HS-5 (cell line): ENCODE measurements at regions not wholly inside any gene's neighbourhood (a gene's known extent, or its start where the extent isn't known, plus 50 kb on each side); places are given as distances from the start of the nearest gene placed in this dataset.

Experiments used
- DNase-seq: peaks from one replicate; pipeline ENCODE4 v3.0.0-alpha.2; 2012; ENCODE audit warnings: low read depth

DNA sequence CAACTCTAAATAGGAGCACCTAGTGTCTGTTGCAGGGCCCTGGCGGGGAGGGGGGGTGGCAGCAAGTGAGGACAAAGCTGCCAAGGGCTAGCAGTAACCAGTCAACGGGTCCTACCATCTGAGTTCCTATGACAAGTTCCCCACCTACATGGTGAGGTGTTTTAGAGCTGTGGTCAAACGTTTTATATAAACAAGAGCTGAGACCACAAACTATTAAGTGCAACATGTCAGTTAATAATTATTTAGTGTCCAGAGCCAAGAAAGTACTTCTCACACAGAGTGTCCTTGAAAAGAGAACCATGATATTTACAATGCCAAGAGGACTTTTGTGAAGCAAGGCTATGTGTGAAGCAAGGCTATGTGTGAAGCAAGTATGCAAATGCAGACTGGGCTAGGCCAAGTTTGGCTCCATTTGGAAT lies 434.7 kb downstream of the TNS3 start:
- no peak for DNase-seq

DNA sequence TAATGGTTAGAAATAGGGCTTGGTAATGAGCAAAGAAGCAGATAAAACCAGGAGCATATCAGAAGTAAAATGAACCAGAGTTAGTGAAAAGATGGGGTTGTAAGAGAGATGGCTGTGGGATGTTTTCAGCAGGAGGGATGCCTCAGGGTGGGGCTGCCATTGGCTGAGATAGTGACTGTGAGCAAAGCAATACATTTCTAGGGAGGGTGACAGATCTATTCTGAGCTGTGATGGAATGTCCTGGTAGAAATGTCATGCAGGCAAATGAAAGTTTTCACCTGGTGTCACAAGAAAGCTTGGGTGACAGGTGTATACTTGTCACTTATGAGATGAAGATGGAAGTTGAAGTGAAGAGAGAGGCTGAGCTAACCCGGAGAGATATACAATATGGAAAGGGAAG lies 435.9 kb downstream of the TNS3 start:
- DNase-seq, result no peak

DNA sequence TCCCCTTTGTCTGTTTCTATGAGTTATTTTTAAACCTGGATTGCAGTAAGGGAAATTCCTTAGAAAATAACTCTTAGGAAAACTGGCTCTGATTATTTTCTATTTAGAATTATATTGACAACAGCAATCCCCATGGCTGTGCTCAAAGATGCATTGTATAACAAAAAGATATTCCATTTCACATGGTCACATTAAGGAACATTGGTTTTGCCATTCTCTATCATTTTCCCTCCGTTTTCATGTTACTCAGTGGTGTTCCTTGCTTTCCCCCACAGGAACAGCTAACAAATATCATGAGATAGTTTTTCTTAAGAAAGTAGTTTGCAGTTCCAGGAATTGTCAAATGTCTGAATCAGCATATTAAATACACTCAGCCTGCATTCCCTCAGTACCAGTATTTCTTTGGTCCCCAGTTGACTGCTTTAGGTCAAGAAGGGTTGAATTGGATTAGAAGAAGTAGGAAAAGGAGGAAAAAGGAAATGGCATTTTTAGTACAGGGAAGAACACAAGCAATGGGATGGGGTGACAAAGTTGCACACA lies 436.7 kb downstream of the TNS3 start:
- no peak for DNase-seq

DNA sequence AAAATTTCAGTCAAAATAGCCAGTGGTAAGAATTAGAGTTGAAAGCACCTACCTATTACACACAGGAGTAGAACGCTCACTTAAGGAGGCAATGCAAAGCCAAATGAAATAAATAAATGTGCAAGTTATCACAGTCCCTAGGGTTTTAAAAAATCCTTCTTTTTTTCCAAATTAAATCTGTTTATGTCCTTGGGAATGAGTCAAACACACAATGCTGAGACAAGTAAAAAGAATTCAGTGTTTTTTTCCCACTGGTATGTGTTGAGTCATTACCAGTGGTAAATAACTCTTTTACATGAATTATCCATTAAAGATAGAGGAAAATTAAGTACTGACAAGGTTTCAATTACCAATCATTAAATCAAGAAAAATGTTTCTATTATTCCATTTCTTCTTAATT lies 438.6 kb downstream of the TNS3 start:
- DNase-seq, result peak; percentile 72

DNA sequence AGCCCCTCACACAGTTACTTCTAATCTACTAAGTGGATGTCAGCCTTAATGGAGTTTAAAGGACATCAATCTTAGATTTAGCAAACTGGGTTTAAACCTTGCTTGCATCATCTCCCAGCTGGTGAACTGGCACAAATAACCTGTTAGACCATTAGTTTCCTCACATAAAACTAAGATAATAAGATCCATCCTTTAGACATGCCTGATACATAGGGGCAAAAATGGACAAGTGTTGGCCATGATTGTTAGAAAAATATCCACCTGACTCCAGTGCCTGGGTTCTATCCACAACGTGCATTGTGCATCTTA lies 439.1 kb downstream of the TNS3 start:
- no peak for DNase-seq

DNA sequence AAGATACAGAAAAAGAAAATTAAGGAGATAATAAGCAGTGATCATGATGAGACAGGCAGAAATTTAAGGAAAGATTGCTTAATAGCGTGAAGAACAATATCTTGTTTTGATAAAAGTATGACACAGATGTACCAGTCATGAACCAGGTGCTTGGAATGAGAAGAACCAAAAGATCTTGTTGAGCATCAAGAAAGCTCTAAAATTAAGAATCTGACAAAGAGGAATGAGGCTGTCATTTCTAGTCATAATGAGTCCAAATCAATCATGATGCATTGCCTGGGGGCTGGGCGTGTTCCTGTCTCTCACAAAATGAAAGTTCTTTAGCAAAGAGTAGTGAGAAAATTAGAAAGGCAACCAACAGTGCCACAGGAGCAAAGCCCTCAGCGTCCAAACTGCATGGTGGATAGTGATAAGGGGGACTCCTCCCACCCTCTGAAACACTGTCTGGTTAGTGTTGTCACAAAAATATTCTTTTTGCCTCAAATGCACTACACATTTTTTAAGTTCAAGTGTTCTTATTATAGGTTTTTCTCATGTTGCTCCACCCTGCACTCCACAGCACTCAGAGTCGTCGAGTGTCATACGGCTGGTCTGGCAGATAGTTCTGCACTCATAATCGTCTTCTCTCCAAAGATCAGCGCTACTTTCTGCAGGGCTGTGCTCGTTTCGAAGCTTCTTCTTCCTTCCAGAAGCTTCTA lies 439.6 kb downstream of the TNS3 start:
- no peak for DNase-seq

DNA sequence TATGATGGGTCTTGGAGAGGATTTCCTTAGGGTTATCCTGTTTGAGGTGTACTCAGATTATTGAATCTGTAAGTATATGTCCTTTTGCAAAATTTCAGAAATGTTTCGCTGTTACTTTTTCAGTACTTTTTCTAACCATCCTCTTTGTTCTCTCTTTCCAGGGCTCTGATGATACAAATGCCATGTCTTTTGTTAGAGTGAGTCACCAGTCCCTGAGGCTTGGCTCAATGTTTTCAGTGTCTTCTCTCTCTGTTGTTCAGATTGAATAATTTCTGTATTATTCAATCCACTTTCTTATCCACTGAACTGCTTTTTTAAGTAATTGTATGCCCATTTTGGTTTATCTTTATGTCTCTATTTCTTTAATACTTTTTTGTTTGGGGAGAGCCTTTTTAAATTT lies 449.4 kb downstream of the TNS3 start:
- no peak for DNase-seq

DNA sequence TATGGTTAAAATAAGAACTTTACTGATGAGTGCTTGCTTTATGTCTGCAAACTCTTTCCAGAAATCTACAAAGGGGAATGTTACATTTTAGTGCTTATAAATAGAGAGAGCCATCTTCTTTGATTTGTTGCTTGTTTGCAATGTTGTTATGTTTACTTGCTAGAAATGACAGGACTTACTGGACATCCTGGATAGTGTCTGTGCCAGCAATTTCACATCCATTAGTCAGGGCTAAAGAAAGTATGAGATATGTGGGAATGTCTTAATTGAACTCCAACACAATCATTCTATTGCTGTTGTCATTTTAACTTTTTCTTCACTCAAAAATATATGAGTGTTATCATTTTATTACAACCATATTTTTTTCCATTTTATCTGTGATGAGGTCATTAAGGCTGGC lies 453.2 kb downstream of the TNS3 start:
- no peak for DNase-seq

DNA sequence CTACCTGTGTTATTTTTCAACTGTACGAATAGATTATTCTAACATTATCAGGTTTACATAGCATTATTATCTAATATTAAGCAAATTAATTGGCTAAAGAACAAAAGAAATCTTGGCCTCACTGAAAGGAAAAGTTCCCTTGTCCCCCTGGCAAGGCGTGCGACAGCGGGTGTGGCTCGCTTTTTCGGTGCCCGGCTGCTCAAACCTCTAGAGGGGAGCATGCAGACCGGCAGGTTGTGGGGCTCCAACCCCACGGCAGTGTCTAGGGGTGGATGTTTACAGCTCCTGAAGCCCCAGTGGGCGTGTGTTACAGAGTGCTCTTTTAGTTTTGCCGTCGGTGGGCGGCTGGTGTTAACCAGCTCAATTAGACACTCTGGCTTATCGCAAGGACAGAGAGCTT lies 456.4 kb downstream of the TNS3 start:
- DNase-seq, result no peak

DNA sequence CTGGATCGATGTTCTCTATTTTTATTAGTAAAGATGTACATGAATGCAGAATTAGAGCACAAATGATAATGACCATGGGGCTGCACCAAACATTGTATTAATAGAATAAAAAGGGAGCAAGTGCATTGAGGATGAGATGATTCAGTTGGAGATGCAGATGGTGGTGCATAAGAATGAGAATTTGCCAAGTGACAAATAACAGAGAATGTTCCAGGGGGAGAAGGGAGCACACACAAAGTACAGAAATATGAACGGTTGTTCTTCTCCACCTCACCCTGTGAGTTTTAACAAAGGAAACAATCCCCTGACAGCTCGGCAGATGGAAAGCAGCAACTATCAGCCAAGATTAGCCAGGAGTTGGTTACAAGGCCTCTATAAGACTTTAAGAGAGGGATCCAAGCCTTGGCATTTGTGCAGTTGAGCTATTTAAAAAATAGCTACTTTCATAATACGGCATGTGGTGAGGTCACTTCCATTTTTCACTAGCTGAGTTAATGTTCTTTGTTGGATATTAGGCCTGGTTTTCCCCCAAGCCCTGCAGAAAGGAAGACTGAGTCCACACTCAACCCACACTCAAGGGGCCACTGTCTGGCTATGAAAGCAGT lies 462.5 kb downstream of the TNS3 start:
- no peak for DNase-seq

DNA sequence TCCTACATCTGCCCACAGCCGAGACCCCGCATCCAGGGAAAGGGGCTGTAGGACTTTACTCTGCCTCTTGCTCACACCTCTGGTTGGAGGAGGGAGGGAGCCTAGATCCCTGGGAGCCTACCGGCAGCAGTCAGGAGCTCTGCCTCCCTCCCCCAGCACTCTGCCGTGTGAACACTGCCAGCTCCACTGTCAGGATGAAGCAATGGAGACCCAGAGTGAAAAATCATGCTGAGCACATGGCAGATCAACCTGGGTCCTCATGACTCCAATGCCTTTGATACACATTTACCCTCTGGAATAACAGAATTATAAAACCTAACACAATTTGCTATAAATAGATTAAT lies 477.7 kb downstream of the TNS3 start:
- no peak for DNase-seq

DNA sequence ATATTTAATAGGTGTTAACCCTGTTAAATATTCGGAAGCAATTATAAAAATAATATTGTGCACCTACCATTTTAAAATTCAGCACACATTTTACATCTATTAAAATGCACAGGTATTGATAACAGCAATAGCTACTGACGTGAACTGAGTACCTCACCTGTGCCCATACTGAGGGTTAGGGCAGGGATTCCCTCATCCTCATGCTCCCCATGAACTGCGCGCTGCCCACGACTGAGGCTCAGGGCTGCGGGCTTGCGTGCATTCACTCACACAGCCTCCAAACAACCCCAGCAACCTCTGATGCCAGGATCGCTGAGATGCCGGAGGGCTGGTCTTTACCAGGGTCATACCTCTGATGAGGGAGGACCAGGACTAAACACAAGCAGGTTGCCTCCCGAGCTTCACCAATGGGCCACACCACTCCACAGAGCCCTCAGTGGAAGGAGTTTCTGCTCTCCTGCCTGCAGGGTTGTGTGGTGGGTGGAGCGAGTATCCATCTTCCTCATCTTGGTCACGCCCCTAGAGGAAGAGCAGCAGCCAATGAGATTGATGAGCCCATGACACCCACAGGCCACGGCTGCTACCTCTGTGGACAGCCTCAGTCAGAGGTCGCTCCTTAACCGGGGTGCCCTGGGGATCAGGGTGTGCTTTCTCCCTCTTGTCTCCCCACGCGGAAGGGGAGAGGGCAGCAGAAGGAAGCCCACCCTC lies 478.3 kb downstream of the TNS3 start:
- DNase-seq, result no peak

DNA sequence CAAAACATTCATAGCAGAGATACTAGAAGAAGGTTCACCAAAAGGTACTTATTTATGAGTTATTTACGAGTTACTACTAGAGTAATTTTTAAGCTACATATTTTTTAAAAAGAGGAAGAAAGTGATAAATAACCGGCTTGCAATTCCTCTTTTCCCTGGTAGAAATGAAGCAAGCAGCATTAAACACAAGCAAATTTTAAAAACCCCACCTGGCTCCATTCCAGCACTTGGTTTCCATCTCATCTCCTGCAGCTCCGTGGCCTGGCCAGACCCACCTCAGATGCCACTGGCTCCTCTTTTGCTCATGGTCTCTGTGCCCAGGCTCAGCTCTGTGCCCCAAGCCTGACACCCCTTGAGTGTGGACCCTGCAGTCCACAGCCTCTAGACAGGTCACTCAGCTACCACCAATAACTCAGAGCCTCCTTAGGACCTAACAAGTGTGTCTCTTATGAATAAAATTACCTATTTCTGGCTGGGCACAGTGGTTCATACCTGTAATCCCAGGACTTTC lies 479.5 kb downstream of the TNS3 start:
- DNase-seq, result no peak

DNA sequence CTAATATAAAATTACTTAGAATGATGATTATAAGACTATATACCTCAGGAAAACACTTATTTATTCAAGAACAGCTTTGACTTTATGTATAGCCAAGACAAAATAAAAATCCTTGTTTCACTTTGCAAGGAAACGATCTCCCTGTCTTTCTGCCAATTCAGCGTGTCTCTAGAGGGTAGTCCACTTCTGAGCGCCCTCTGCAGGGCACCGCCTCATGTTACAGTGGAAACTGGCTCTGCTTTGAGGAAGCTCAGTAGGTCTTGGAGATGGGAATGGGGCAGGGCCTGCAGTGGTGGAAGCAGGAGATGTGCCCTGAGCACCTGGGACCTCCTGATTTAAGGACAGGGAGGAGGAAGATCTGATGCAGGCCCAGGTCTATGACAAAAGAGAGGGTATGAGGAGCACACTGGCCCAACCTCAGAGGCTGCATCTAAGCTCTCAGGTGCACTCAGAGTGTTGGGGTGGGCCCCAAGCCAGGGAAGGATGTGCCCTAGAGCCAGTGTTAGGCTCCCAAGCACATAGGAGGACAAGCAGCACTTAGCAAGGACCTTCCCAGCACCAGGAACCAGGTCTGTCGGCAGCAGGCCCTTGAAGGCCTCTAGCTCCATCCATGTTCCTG lies 481.0 kb downstream of the TNS3 start:
- no peak for DNase-seq

DNA sequence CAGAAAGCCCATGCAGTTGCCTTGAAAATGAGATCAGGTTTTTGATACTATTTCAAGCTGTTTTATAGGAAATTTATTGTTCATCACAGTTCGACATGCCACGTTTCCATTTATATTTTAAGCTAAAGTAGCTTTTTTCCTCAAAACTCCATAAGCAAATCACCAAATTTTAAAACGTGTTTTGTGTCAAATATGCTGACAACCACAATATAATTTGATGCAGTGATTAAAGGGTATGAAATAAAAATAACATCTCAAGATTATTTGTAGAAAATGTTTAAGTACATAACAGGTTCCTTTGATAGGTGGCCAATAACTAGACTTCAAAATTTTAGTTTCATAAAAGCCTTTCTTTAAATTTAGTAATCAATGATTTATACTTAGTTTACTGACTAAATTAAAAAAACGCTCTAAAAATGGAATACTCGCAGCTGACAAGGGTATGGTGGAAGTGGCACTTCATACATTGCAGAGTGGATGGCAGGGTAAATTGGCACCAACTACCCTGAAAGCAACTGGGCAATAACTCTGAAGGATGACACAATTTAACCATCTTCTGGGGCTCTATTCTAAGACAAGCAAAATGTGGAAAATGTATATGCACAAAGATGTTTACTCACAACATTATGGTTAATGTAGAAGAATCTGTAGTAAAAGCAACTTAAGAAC lies 481.6 kb downstream of the TNS3 start:
- no peak for DNase-seq

DNA sequence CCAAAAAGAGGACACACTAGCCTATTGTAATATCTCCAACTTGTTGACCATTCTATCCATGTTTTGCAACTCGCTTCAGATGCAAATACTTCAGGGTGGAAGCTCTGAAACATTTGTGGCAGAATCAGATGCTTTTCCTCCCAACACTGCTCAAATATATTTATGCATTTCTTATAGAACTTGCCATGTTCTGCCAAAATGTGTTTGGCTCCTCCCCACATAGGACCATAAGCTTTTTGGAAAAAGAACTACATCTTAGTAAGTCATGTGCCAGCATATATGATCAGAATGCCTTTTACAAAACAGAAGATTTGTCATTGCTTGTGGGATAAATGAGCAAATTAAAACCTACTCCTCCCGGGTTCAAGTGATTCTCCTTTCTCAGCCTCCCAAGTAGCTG lies 484.5 kb downstream of the TNS3 start:
- DNase-seq, result no peak

DNA sequence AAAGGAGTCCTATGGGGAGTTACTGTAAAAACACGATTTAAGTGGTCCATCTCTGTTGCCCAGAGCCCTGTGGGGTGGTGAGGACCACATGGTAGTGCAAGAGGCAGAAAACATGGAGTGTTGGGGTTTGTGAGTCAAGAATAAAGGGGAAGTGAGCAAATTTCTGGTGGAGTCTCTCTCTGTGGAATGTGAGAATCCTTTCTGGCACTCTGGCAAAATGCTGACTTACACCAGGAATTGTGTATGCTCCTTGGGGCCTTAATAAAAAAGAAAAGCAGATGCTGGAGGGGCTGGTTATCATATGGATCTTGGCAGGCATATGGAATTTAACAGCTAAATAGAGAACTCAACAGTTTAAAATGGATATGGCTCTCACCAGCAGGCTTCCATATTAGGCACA lies 486.0 kb downstream of the TNS3 start:
- no peak for DNase-seq

DNA sequence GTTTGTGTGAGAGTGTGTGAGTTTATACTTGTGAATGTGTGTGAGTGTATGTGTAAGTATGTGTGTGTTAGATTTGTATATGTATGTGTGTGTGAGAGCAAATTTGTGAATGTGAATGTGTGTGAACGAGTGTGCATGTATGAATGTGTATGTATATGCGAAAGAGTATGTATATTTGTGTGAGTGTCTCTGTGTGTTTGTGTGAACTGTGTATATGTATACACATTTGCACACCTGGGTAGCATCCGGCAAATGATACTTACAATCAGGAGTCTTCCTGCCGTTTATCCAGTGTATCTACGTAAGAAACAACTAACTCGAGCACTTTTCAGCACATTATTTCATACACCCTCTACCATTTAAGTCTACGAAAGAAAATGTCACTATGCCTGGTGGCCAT lies 487.4 kb downstream of the TNS3 start:
- DNase-seq, result no peak

DNA sequence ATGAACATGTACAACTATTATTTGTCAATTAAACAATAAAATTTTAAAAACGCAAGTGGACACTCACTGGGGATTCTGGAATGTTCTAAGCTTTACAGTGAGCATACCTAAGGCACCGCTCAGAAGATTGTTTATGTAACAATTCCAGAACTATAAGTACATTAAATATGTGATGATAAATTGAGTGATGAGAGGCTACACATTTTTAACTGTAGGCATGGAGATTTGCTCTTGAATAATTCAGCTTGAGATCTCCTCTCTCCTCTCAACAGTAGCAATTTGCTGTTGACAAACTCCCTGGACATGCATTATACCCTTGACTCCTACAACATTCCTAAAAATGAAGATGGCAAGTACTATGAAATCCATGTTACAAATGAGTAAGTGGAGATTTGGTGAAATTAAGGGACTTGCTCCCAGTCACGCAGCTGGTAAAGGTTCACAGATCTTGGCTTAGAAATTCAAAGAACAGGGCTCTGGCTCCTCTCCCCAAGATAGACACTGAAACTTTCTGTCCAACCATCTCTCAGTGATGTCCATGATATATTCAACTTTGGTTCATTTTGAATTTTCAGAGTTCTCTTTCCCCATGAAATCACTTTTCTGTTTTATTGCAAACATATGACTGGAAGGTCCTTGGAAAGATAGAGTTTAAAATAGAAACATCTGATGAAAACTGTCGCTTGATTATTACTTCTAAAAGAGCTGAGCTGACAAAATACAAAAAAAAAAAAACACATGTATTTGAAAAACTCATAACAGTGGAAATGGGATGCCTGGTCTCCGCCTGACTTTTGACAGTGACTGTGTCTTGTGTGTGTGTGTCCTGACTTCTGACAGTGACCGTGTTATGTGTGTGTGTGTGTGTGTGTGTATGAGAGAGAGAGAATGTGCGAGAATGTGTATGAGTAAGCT lies 488.3 kb downstream of the TNS3 start:
- no peak for DNase-seq

DNA sequence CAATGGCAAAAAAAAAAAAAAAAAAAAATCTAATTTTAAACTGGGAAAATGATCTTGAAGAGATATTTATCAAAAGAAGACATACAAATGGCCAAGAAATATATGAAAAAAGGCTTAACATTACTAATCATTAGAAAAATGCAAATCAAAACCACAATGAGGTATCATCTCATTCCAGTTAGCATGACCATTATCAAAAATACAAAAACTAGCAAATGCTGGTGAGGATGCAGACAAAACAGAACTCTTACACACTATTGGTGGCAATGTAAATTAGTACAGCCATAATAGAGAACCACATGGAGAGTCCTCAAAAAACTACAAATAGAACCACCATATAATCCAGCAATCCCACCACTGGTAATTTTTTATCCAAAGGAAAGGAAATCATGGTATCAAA lies 489.6 kb downstream of the TNS3 start:
- DNase-seq, result no peak

DNA sequence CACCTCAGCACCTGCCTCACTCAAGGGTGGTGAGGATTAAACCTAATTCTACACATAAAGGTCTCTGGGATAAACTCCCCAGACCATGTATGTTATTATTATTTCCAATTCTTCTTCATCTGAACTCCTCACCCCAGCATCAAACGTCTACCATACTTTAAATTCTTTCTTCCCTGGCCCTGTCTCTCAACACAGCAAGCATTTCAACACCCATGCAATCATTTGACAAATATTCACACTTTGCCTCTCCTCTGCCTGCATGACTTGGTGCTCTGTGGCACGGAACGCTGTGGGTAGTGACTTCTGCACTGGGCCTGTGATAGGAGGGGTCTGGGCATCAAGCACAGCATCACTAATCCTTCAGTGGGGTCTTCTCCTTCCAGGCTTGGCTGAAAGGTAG lies 490.8 kb downstream of the TNS3 start:
- DNase-seq, result no peak
